ENCODE measurements at regions not wholly inside any gene's neighbourhood (a gene's known extent, or its start where the extent isn't known, plus 50 kb on each side); places are given as distances from the start of the nearest gene placed in this dataset.

DNA sequence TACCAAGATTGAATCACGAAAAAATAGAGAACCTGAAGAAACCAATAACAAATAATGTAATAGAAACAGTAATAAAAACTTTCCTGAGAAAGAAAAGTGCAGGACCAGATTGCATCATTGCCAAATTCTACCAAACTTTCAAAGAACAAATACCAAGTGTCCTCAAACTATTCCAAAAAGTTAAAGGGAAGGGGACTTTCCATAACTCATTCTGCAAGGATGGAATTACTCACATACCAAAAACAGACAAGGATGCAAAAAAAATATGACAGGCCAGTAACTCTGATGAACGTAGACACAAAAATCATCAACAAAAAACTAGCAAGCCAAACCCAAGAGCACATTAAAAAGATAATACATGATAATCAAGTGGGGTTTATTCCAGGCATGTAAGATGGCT lies 172.3 kb upstream of the SLC35G4 start:
- TF ChIP-seq CTCF (conservative IDR thresholded peaks at IDR 0.05) (no peak), ZFX (IDR thresholded peaks at IDR 0.05) (no peak)
